ENCODE measurements at regions not wholly inside any gene's neighbourhood (a gene's known extent, or its start where the extent isn't known, plus 50 kb on each side); places are given as distances from the start of the nearest gene placed in this dataset.

DNA sequence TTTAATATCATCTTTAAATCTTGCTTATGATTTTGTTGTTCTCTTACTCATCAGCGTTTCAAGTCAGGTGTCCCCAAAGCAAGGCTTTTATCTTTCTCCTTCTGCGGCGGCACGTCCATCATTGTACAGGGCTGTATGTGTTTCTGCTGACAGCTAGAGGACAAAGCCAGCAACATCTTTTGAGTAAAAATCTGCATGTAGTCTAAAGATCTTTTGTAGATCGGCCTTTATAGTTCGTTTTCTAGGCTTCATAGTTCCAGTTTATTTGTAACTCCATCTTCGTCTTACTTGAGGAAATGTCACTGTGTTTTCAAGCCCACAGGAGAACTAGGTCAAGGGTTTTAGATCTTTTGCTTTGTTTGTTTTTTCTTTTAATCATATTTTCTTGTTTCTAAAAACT is 211.4 kb upstream of the TOPAZ1 start:
- TF ChIP-seq, protein P1, sequence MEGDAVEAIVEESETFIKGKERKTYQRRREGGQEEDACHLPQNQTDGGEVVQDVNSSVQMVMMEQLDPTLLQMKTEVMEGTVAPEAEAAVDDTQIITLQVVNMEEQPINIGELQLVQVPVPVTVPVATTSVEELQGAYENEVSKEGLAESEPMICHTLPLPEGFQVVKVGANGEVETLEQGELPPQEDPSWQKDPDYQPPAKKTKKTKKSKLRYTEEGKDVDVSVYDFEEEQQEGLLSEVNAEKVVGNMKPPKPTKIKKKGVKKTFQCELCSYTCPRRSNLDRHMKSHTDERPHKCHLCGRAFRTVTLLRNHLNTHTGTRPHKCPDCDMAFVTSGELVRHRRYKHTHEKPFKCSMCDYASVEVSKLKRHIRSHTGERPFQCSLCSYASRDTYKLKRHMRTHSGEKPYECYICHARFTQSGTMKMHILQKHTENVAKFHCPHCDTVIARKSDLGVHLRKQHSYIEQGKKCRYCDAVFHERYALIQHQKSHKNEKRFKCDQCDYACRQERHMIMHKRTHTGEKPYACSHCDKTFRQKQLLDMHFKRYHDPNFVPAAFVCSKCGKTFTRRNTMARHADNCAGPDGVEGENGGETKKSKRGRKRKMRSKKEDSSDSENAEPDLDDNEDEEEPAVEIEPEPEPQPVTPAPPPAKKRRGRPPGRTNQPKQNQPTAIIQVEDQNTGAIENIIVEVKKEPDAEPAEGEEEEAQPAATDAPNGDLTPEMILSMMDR (conservative IDR thresholded peaks at IDR 0.05; ENCODE audit: low read length): no peak
- no peak for TF ChIP-seq EZH2phosphoT487 (IDR thresholded peaks at IDR 0.05; ENCODE audit: borderline replicate concordance)

Data from Loucy (cell line).